Endothelial cell of umbilical vein (primary cell): ENCODE measurements at regions not wholly inside any gene's neighbourhood (a gene's known extent, or its start where the extent isn't known, plus 50 kb on each side); places are given as distances from the start of the nearest gene placed in this dataset.

ENCODE experiments used
- BruUV-seq: library from RNA; stranded (reverse); fragments of 400-500 nt; replicated peaks from 2 replicates; lab custom pipeline; 2021; lab: Mats Ljungman, UMichigan
- CTCF ChIA-PET: fragments of 300-600, 350-600 bp; sonication (Branson Sonifier 250); formaldehyde crosslinking; loops from one replicate; lab custom pipeline; 2021; ENCODE audit warnings: antibody characterized with exemption, inconsistent platforms; lab: Charles Lee
- POLR2A ChIA-PET: fragments of 300-600, 350-600 bp; sonication (Branson Sonifier 250); formaldehyde crosslinking; loops from one replicate; lab custom pipeline; 2021; ENCODE audit warnings: antibody characterized with exemption, inconsistent platforms; lab: Charles Lee
- DNase-seq: peaks from one replicate; pipeline ENCODE4 v3.0.0-alpha.2; 2011; ENCODE audit warnings: low read depth, low spot score
- FAIRE-seq: peaks from 2 replicates; lab custom pipeline; 2011; peaks lifted over from hg19 to GRCh38; lab: Jason Lieb, UNC
- H2AFZ ChIP-seq: 2 replicates; pipeline ENCODE4 v1.6.0; 2012; ENCODE audit warnings: low read depth, low read length, control low read depth, inconsistent platforms
- H3K27ac ChIP-seq: 2 replicates; pipeline ENCODE4 v1.5.1; 2011; ENCODE audit warnings: low read depth, mild to moderate bottlenecking, control low read depth, low read length, moderate library complexity; ENCODE audit not compliant: insufficient read depth
- H3K27me3 ChIP-seq, 2 experiments: 2 replicates each; pipeline versions ENCODE4 v1.6.0 to v1.6.1; 2011; ENCODE audit warnings: low read length in 2 of 2, mixed read lengths in 1 of 2; ENCODE audit not compliant: control insufficient read depth in 2 of 2, insufficient read depth in 2 of 2
- H3K36me3 ChIP-seq, 2 experiments: 2 replicates in 1 of 2; 3 replicates in 1 of 2; pipeline ENCODE4 v1.5.1; 2011; ENCODE audit warnings: low read length in 2 of 2, mild to moderate bottlenecking in 1 of 2, moderate library complexity in 1 of 2; ENCODE audit not compliant: control insufficient read depth in 2 of 2, insufficient read depth in 2 of 2; ENCODE audit errors: extremely low read depth in 1 of 2
- H3K4me1 ChIP-seq: 3 replicates; pipeline ENCODE4 v1.5.1; 2011; ENCODE audit warnings: mild to moderate bottlenecking, low read length; ENCODE audit not compliant: control insufficient read depth, insufficient read depth; ENCODE audit errors: extremely low read depth
- H3K4me2 ChIP-seq: 2 replicates; pipeline ENCODE4 v1.6.1; 2011; ENCODE audit warnings: low read length, control low read depth, mixed read lengths; ENCODE audit not compliant: insufficient read depth
- H3K4me3 ChIP-seq, 3 experiments: fragments of 200-600 bp in 1 of 3; sonication (generic), shearing (Covaris generic) in 1 of 3; replicated peaks in 1 of 3; 2 replicates each; pipeline ENCODE4 v1.5.1; 2011 to 2016; ENCODE audit warnings: control low read depth in 3 of 3, low read length in 3 of 3, mild to moderate bottlenecking in 2 of 3, inconsistent platforms in 1 of 3, low read depth in 1 of 3, moderate library complexity in 1 of 3; ENCODE audit not compliant: insufficient read depth in 1 of 3
- H3K79me2 ChIP-seq: 2 replicates; pipeline ENCODE4 v1.6.0; 2012; ENCODE audit warnings: low read length, inconsistent platforms; ENCODE audit not compliant: control insufficient read depth, insufficient read depth
- H3K9ac ChIP-seq: replicated peaks from 2 replicates; pipeline ENCODE3; 2011; ENCODE audit warnings: low read length, control low read depth; ENCODE audit not compliant: insufficient read depth; ENCODE audit errors: extremely low read depth
- H3K9me1 ChIP-seq: replicated peaks from 3 replicates; pipeline ENCODE4 v1.6.0; 2011; ENCODE audit warnings: mild to moderate bottlenecking, low read length; ENCODE audit not compliant: control insufficient read depth, insufficient read depth; ENCODE audit errors: extremely low read depth
- H3K9me3 ChIP-seq: replicated peaks from 2 replicates; pipeline ENCODE4 v1.5.1; 2012; ENCODE audit warnings: low read length, inconsistent platforms; ENCODE audit not compliant: control insufficient read depth, insufficient read depth
- H4K20me1 ChIP-seq: replicated peaks from 2 replicates; pipeline ENCODE3; 2011; ENCODE audit warnings: mild to moderate bottlenecking, low read length; ENCODE audit not compliant: control insufficient read depth, insufficient read depth; ENCODE audit errors: extremely low read depth
- CTCF ChIP-seq, 2 donors: IDR thresholded peaks; 1 replicate in 1 of 2; 2 replicates in 1 of 2; pipeline ENCODE4 v1.5.1; 2011; ENCODE audit warnings: low read length in 2 of 2, mild to moderate bottlenecking in 2 of 2, moderate library complexity in 2 of 2, control low read depth in 1 of 2, inconsistent platforms in 1 of 2, low read depth in 1 of 2; ENCODE audit not compliant: insufficient read depth in 1 of 2; ENCODE audit errors: extremely low read depth in 1 of 2
- EZH2 ChIP-seq: IDR thresholded peaks from 2 replicates; pipeline ENCODE4 v1.6.1; 2012; ENCODE audit warnings: borderline replicate concordance, low read depth, mild to moderate bottlenecking, moderate library complexity, low read length, inconsistent platforms; ENCODE audit not compliant: severe bottlenecking
- FOS ChIP-seq: IDR thresholded peaks from 2 replicates; pipeline ENCODE4 v1.6.1; 2011; ENCODE audit warnings: mild to moderate bottlenecking, low read length, moderate library complexity, borderline replicate concordance; ENCODE audit not compliant: insufficient read depth
- GATA2 ChIP-seq: IDR thresholded peaks from 2 replicates; pipeline ENCODE4 v1.7.0; 2011; ENCODE audit warnings: low read depth, mild to moderate bottlenecking, moderate library complexity, mixed read lengths, low read length; ENCODE audit not compliant: insufficient read length, insufficient read depth
- JUN ChIP-seq: IDR thresholded peaks from 2 replicates; pipeline ENCODE4 v1.6.1; 2011; ENCODE audit warnings: borderline replicate concordance, low read depth; ENCODE audit not compliant: insufficient read length, insufficient read depth
- MAX ChIP-seq: IDR thresholded peaks from 2 replicates; pipeline ENCODE4 v1.6.1; 2011; ENCODE audit not compliant: insufficient read depth, insufficient read length
- MYC ChIP-seq: IDR thresholded peaks from one replicate; pipeline ENCODE4 v1.6.1; 2011; ENCODE audit warnings: mild to moderate bottlenecking, low read depth, low read length
- POLR2A ChIP-seq: IDR thresholded peaks from 2 replicates; pipeline ENCODE4 v1.6.1; 2012; ENCODE audit warnings: low read depth, mild to moderate bottlenecking, control low read depth, low read length
- POLR2AphosphoS5 ChIP-seq: IDR thresholded peaks from 2 replicates; pipeline ENCODE4 v1.6.1; 2012; ENCODE audit warnings: low read depth, mild to moderate bottlenecking, control low read depth, low read length, moderate library complexity; ENCODE audit not compliant: insufficient read depth
- dilution Hi-C: fragments of 300-500 bp; cut with MboI; formaldehyde crosslinking; loops from one replicate; pipeline ENCODE4 v1.15.0; 2019; ENCODE audit warnings: low sequenced_read_pairs; ENCODE audit not compliant: extremely low pct_ligation_motif_present
- intact Hi-C: fragments of 100-400 bp; cut with micrococcal nuclease; formaldehyde crosslinking; loops from one replicate; pipeline ENCODE4 v1.10.0; 2022

GRCh38 chr17:59454633-59455105 lies 110.7 kb upstream of the DHX40 start:
- H3K4me2 ChIP-seq: no peak overlapping the region
- CTCF ChIA-PET: interaction anchor here (0.9 kb wide), 1 partner anchor 13 kb away, joined by 3 read pairs; no protein-coding TSS in a partner anchor

GRCh38 chr17:59456428-59456827 lies 109.0 kb upstream of the DHX40 start:
- Histone ChIP-seq H3K27me3 (no peaks in the 10 kb centered on the region), H4K20me1 (no peaks in the 10 kb centered on the region), H3K36me3 (no peaks in the 10 kb centered on the region), H3K27ac (no peak overlapping the region), H3K79me2 (no peaks in the 10 kb centered on the region), H3K4me3 (no peak overlapping the region), H2AFZ (no peak overlapping the region), H3K4me1 (no peaks in the 10 kb centered on the region), H3K9ac (no peak overlapping the region), H3K9me1 (no peaks in the 10 kb centered on the region), H3K4me2 (no peak overlapping the region), H3K9me3 (no peaks in the 10 kb centered on the region)
- POLR2A ChIA-PET: interaction anchor here (0.7 kb wide), 1 partner anchor 994 kb away, joined by 6 read pairs; no protein-coding TSS in a partner anchor
- no TSS peak for BruUV-seq
- FAIRE-seq: no peak
- TF ChIP-seq CTCF (IDR thresholded peaks at IDR 0.05; ENCODE audit: extremely low read depth in 1 of 2, insufficient read depth in 1 of 2, low read depth in 1 of 2, low read length in 2 of 2) (no peak), MYC (no peak), GATA2 (no peak), POLR2AphosphoS5 (no peak), FOS (no peak), POLR2A (no peak), EZH2 (no peak), JUN (no peak), MAX (no peak)
- DNase-seq: no peak
- intact Hi-C loops (no loop called here), dilution Hi-C loops (no loop called here)
- CTCF ChIA-PET: interaction anchor here (0.6 kb wide), 1 partner anchor 219 kb away, joined by 3 read pairs; no protein-coding TSS in a partner anchor

More at GRCh38 chr17:59454633-59455105, 110.7 kb upstream of the DHX40 start:
- intact Hi-C loops (no loop called here), dilution Hi-C loops (no loop called here)
- DNase-seq: no peak
- Histone ChIP-seq H3K9me1 (no peaks in the 10 kb centered on the region), H3K9me3 (no peaks in the 10 kb centered on the region), H3K79me2 (no peaks in the 10 kb centered on the region), H3K27me3 (no peaks in the 10 kb centered on the region), H3K4me1 (no peaks in the 10 kb centered on the region), H3K27ac (no peak overlapping the region), H2AFZ (no peak overlapping the region), H3K36me3 (no peaks in the 10 kb centered on the region), H4K20me1 (no peaks in the 10 kb centered on the region), H3K4me3 (no peak overlapping the region), H3K9ac (no peak overlapping the region)
- no peak for TF ChIP-seq EZH2
- TF ChIP-seq MYC: no peak
- no peak for TF ChIP-seq CTCF (IDR thresholded peaks at IDR 0.05; ENCODE audit: extremely low read depth in 1 of 2, insufficient read depth in 1 of 2, low read depth in 1 of 2, low read length in 2 of 2)
- FAIRE-seq: no peak
- POLR2A ChIA-PET: no interaction called here
- no TSS peak for BruUV-seq
